LNCAP (cell line): ENCODE measurements at regions not wholly inside any gene's neighbourhood (a gene's known extent, or its start where the extent isn't known, plus 50 kb on each side); places are given as distances from the start of the nearest gene placed in this dataset.

ENCODE experiments used
- TF ChIP-seq, protein P1 (sequence below): fragments of 450-650 bp; IDR thresholded peaks from 2 replicates; pipeline ENCODE4 v1.5.1; 2017; ENCODE audit warnings: mild to moderate bottlenecking

DNA sequence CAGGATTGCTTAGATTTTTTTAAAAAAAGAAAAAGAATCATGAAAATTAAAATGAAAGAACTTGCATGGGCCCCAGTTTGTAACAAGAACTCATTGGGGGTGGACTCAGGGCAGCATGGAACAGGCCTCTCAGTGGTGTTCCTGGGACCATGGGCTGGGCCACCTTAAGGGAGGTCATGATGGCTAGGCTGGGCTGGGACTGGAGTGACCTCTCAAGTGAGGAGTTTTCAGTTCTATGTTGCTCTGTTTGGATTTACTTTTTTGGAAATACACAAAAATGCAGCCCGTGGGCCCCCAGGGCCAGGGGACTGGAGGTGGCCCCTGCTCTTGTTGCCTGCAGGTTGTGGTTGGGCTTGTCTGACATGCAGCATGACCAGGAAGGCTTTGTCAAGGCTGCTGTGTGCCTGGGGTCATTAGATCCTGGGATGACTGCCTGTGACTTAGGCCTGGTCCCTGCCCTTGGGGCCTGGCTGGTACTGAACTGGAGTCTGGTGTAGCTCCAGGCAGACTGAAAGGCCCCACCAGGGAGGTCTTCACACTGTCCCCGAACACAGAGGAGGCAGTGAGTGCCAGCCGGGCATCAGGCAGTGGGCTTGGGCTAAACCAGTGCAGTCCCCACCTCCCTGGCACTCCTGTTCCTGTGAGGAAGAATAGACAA lies 115.6 kb downstream of the GLI2 start:
- TF ChIP-seq, protein P1, sequence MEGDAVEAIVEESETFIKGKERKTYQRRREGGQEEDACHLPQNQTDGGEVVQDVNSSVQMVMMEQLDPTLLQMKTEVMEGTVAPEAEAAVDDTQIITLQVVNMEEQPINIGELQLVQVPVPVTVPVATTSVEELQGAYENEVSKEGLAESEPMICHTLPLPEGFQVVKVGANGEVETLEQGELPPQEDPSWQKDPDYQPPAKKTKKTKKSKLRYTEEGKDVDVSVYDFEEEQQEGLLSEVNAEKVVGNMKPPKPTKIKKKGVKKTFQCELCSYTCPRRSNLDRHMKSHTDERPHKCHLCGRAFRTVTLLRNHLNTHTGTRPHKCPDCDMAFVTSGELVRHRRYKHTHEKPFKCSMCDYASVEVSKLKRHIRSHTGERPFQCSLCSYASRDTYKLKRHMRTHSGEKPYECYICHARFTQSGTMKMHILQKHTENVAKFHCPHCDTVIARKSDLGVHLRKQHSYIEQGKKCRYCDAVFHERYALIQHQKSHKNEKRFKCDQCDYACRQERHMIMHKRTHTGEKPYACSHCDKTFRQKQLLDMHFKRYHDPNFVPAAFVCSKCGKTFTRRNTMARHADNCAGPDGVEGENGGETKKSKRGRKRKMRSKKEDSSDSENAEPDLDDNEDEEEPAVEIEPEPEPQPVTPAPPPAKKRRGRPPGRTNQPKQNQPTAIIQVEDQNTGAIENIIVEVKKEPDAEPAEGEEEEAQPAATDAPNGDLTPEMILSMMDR: no peak

- TF ChIP-seq, protein P1: no peak
Observed at GRCh38 chr2:120852200-120852815, 116.6 kb downstream of the GLI2 start.

- TF ChIP-seq, protein P1: no peak
Observed at GRCh38 chr2:120853306-120854013, 117.8 kb downstream of the GLI2 start.

DNA sequence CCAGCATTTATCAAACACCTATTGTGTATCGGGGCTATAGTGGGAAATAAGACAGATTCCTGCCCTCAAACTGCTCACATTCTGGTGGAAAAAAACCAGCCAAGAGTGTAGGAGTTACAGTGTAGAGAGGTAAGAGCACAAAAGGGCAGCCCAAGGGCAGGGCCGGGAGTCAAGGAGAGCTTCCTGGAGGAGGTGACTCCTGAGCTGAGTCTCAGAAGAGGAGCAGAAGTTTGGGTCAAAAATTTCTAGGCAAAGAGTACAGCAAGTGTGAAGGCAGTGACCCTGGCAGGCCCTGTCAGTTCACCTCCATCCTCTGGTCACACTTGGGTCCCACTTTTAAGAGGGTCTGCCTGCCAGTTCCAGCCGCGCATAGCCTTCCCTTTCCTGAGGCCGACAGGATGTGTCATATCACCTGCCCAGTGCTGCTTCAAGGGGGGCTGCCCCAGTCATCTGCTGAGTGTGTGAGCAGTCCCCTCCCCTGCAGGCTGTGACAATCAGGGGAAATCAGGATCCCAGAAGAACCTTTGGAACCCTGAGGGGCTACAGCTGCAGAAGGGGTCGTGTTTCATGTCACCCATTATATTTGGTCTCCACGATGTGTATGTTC lies 118.4 kb downstream of the GLI2 start:
- TF ChIP-seq, protein P1: no peak

GRCh38 chr2:120854766-120855530 lies 119.3 kb downstream of the GLI2 start:
- TF ChIP-seq, protein P1: no peak

GRCh38 chr2:120855855-120856405 lies 120.3 kb downstream of the GLI2 start:
- TF ChIP-seq, protein P1: no peak

GRCh38 chr2:120856421-120856862 lies 120.8 kb downstream of the GLI2 start:
- TF ChIP-seq, protein P1: no peak
